Mesodermal cell (in vitro differentiated cells): ENCODE measurements at regions not wholly inside any gene's neighbourhood (a gene's known extent, or its start where the extent isn't known, plus 50 kb on each side); places are given as distances from the start of the nearest gene placed in this dataset.

ENCODE experiments used
- H3K27ac ChIP-seq: 2 replicates; pipeline ENCODE4 v1.7.0; 2013; ENCODE audit warnings: mild to moderate bottlenecking, low read depth, low read length, moderate library complexity; ENCODE audit not compliant: severe bottlenecking
- H3K36me3 ChIP-seq: 2 replicates; pipeline ENCODE4 v1.7.1; 2013; ENCODE audit warnings: mild to moderate bottlenecking, low read length, moderate library complexity; ENCODE audit not compliant: control insufficient read depth, insufficient read depth
- H3K4me1 ChIP-seq: one replicate; pipeline ENCODE4 v1.7.1; 2013; ENCODE audit warnings: mild to moderate bottlenecking, low read length; ENCODE audit not compliant: insufficient read depth, control insufficient read depth, poor library complexity, severe bottlenecking
- H3K4me3 ChIP-seq: 2 replicates; pipeline ENCODE4 v1.7.0; 2013; ENCODE audit warnings: low read length, control low read depth, mild to moderate bottlenecking; ENCODE audit not compliant: insufficient read depth, poor library complexity, severe bottlenecking; ENCODE audit errors: extremely low read depth
- H3K9me3 ChIP-seq: 2 replicates; pipeline ENCODE4 v1.7.1; 2013; ENCODE audit warnings: mild to moderate bottlenecking, low read length, moderate library complexity; ENCODE audit not compliant: control insufficient read depth
- WGBS, 2 experiments: methylation state at CpG; one replicate each; pipeline ENCODE4 v1.1.5; 2013; ENCODE audit warnings: missing lambda C conversion rate in 2 of 2; ENCODE audit not compliant: insufficient coverage in 2 of 2; 5-methylcytosine and 5-hydroxymethylcytosine counted together

DNA sequence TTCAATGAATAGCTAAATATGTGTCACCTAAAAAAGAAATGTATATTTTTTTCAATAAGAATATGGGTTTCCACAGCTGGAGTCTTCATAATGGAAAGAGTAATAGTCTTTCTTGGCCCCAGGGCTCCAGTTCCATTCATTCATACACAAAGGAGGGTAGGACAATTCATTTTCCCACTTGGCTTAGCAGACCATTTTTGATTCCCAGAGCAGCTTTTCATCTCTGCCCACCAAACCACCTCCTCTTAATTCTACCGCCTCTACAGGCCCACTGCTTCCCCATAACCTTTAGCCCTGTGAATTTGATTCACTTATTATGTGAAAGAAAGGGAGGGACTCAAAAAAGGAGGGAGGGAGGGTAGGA is 129.9 kb upstream of the PAK3 start:
- H3K4me3 ChIP-seq = no peak overlapping the region
- H3K9me3 ChIP-seq = no peaks in the 10 kb centered on the region
- H3K27ac ChIP-seq = no peak overlapping the region
- no peaks in the 10 kb centered on the region for H3K36me3 ChIP-seq
- WGBS, 2 experiments = no CpG with 5 or more reads among the region's 1 CpG
- H3K4me1 ChIP-seq = no peaks in the 10 kb centered on the region

DNA sequence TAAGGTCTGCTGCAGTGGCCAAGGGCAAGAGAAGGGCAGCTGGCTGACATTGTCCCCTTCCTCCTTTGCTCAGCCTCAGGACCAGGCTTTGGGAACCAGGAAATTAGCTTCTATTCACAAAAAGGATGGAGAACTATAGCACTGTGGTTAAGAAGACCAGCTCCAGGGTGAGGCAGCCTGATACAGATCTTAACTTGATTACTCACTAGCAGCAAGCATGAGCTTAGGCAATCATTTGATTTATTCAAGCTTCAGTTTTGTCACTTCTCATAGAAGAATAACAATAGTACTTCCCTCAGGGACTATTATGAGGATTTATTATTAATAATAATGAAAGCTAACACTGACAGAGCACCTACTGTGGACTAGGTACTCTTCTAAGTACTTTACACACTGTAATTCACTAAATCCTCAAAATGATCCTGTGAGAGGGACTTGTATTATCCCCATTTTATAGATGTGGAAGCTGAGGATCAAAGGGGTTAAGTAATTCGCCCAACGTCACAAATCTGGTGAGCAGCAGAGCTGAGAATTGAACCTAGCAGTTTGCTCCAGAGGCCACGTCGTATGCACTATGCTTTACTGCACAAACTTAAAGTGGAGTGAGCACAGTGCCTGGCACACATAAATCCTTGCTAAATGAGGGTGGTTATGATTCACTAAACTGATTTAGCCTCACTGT is 130.4 kb upstream of the PAK3 start:
- no peaks in the 10 kb centered on the region for H3K9me3 ChIP-seq
- H3K4me1 ChIP-seq = no peaks in the 10 kb centered on the region
- H3K4me3 ChIP-seq = no peak overlapping the region
- no peaks in the 10 kb centered on the region for H3K36me3 ChIP-seq
- WGBS, 2 experiments = 80 to 85% methylated on average over 2 to 4 of the region's 4 CpGs
- no peak overlapping the region for H3K27ac ChIP-seq

DNA sequence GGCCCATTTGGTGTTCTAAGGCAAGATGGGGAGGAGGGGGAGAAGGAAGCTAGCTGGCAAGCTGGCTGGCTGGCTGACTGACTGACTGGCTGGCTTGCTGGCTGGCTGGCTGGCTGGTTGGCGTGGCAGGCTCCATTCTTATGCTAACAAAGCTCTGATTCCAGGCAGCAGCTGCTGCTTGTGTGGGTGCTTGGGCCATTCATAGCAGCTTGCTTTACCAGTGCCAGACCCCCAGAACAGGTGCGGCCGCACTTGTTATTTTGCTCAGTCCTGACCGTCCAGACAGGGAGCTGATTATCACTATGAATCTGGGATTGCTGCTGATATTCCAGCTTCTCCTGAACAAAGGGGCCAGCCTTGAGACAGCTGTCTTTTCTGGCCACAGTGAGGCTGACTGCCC is 131.2 kb upstream of the PAK3 start:
- H3K27ac ChIP-seq = no peak overlapping the region
- 20 to 38% methylated on average over 1 to 3 of the region's 4 CpGs for WGBS, 2 experiments

DNA sequence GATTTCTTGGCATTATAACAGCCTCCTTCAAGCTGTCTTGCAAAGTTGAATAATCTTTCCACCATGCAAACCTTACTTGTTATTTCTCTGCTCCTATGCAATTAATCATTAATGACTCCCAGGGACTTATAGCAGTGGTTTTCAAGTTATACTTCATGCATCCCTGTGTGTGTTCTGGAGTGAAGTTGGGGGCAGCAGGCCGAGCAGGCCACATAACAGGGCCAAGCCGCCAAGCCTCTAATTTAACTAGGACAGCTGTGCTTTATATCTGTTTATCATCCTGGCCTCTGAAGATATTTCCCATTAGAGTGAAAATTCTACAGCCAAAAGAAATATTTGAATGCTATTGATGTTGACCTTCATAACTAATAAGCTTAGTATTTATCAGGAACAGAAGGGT is 133.5 kb upstream of the PAK3 start:
- Histone ChIP-seq H3K4me3 (no peak overlapping the region), H3K9me3 (no peaks in the 10 kb centered on the region), H3K27ac (no peak overlapping the region), H3K4me1 (no peaks in the 10 kb centered on the region), H3K36me3 (no peaks in the 10 kb centered on the region)
- WGBS, 2 experiments = no CpG with 5 or more reads among the region's 2 CpGs

More for the DNA sequence above, 131.2 kb upstream of the PAK3 start:
- H3K36me3 ChIP-seq = no peaks in the 10 kb centered on the region
- no peak overlapping the region for H3K4me3 ChIP-seq
- H3K9me3 ChIP-seq = no peaks in the 10 kb centered on the region
- no peaks in the 10 kb centered on the region for H3K4me1 ChIP-seq

DNA sequence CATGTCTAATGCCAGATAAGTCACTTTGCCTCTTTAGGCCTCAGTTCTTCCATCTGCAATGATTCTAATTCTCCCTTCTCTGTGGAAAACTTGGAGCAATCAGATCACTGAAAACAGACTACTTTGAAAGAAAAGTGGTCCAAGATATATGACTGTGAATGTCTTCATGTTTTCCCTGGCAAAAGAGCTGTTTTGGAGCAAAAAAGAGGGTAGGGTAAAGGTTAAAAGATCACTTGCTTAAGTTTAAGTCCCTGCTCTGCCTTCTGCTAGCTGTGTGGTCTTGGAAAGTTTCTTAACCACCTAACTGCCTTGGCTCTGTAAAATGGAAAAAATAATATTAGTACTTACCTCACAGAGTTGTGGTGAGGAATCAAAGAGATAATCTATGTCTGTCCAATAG is 140.3 kb upstream of the PAK3 start:
- Histone ChIP-seq H3K36me3 (no peaks in the 10 kb centered on the region), H3K27ac (no peak overlapping the region), H3K4me3 (no peak overlapping the region), H3K9me3 (no peaks in the 10 kb centered on the region), H3K4me1 (no peaks in the 10 kb centered on the region)

DNA sequence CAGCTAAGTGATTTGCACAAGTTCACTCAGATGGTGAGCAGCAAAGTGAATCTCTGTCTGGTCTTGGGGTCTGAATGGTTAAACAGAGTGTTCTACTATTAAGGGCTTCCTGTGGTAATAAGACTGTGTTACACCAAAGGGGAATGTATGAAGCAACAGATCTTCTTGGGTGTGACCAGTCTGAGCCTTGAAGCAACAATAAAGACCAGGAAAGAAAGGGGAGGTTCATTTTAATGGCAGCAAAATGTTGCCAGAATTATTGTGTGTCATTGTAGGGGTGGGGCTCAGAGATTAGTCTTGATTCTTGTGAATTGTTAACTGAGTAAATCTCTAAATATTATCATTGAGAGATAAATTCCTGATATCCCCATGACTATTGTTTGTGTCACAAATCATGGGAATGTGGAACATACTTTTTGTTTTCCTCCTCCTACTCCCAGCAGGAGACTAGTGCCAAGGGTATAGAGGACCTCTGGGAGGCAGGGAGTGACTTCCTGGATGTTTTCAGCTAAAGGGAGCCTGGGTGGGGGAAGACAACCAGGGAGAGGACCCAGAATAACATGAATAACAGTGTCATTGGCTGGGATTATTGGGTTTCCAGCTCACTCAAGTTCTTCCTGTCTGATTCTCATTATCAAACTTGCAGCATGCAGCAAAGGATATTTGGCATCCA is 141.4 kb upstream of the PAK3 start:
- Histone ChIP-seq H3K36me3 (no peaks in the 10 kb centered on the region), H3K9me3 (no peaks in the 10 kb centered on the region), H3K27ac (no peak overlapping the region), H3K4me1 (no peaks in the 10 kb centered on the region), H3K4me3 (no peak overlapping the region)

DNA sequence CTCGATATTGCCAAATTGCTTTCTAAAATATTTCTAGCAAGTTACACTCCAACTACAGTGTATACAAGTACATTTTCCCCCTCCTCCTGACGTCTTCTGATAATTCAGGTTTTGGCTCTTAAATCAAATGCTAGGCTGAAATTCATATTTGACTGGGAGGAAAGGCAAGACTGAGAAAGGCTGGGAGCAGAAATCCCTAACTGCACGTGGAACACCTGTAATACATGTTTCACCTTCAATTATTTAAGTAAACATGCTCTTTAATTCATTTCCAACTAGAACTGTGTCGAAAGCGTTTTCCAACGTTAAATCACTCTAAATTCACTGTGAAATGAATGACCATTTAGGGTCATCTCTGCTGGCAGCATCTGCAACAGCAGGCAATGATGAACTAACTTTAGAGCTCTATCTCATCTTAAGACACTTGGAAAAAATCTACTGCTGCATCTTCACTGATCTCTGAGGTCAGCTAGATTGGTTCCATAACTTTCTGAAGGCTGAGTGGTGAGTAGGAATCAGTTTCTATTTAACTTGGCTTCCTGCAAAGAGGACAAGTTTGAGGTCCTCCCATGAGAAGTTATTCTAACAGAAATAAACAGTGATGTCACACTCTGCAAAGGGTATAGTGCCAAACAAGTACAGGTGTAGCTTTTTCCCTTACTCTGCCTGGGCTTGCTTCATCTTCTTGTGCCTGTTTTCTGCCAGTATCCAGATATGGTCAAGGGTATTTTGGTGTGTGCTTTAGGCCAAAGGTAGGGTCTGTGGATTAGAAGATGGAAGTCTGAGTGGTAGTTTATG is 144.3 kb upstream of the PAK3 start:
- H3K9me3 ChIP-seq = no peaks in the 10 kb centered on the region
- no peak overlapping the region for H3K27ac ChIP-seq
- 80 to 100% methylated on average over 2 to 3 of the region's 6 CpGs for WGBS, 2 experiments
- H3K4me1 ChIP-seq = no peaks in the 10 kb centered on the region
- H3K4me3 ChIP-seq = no peak overlapping the region
- H3K36me3 ChIP-seq = no peaks in the 10 kb centered on the region

DNA sequence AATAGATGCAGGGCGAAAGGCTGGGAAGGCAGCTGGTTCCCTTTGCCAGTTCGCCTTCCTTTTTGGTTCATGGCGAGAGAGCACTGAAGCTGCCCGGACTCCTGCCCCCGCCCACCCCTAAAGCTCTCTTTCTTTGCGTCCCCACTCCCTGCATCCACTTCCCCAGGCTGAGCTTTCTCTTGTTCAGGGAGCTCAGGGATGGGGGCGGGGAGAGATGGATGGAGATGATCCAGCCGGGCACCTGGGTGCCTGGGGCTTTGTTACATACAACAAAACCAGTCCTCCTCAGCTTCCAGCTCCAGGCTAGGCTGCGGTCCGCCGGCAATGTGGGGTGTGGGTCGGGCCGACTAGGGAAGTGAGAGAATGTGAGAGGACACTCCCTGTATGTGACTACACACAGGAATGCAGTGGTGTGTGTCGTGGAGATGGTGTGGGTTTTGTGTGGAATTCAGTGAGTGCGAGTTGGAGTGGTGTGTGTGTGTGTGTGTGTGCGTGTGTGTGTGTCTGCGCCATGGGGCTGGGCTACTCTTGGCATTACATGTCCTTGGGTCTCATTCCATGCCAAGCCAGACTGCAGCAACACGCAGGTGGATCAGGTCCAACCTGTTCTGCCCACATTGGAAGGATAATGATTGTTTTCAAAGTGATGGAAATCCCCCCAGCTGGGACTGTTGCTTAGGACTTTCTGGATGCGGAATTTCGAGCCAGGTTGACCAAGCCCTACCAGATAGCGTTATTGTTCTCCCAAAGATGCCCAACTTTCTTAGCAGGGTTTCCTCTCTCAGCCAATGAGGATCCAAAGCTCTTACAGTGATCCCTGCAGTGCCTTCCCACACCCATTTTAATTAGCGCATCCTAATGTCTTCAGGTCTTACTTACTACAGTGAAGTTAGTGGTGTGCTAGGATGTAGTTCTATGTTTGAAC is 149.4 kb upstream of the CHRDL1 start:
- 0 to 40% methylated on average over 1 to 2 of the region's 22 CpGs for WGBS, 2 experiments
- H3K9me3 ChIP-seq = no peaks in the 10 kb centered on the region

DNA sequence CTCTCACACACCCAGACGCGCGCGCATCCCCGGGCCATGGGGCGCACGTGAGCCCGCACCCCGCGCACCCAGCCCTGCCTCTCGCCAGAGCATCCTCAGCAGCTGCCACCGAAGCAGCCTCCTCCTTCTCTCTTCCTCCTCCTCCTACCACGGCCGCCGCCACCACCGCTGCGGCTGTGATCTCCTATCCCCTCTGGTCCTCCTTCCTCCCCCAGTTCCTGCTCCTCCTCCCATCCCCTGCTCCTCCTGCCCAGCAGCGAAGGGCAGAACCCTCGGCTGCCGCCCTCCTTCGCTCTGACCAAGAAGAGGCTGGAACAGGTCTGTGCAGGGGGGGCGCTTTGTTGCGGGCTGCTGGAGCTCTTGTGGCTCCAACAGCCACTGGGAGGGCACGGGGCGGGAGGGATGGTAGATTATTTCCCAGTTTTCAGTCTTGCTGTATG is 148.7 kb upstream of the CHRDL1 start:
- H3K4me1 ChIP-seq = no peaks in the 10 kb centered on the region
- no peaks in the 10 kb centered on the region for H3K36me3 ChIP-seq
- 0% methylated on average over 1 of the region's 25 CpGs for WGBS, 2 experiments
- peak overlapping the region; percentile 16 for H3K4me3 ChIP-seq
- no peaks in the 10 kb centered on the region for H3K9me3 ChIP-seq
- H3K27ac ChIP-seq = no peak overlapping the region

More for the DNA sequence above, 149.4 kb upstream of the CHRDL1 start:
- no peak overlapping the region for H3K27ac ChIP-seq
- H3K4me3 ChIP-seq = peak overlapping the region; percentile 16
- no peaks in the 10 kb centered on the region for H3K4me1 ChIP-seq
- H3K36me3 ChIP-seq = no peaks in the 10 kb centered on the region

DNA sequence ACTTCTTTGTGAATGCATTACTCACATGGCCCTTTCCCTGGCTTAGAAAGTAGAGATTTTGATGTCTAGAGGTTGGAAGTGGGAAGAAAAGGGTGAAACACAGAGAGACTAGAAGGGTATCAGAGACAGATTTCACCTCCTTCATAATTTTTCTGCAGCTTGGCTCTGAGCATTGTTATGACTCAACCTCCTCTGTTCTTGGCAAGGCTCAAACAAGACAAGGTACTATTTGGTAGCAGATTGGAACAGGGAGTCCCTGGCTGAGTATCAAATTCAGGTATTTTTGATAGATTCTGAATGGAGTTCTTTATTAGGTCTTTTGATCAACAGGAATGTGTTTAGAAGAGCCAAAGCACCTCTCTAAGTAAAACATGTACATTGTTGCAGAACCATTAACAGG is 146.3 kb upstream of the CHRDL1 start:
- Histone ChIP-seq H3K9me3 (no peaks in the 10 kb centered on the region), H3K4me3 (no peak overlapping the region), H3K4me1 (no peaks in the 10 kb centered on the region), H3K27ac (no peak overlapping the region), H3K36me3 (no peaks in the 10 kb centered on the region)
